NOMO-1 treated with dmso at 0.1 percent for 144 hours (cell line): ENCODE measurements at regions not wholly inside any gene's neighbourhood (a gene's known extent, or its start where the extent isn't known, plus 50 kb on each side); places are given as distances from the start of the nearest gene placed in this dataset.

Source experiments
- DNase-seq: peaks from one replicate; lab custom pipeline; 2025; ENCODE audit not compliant: unreplicated experiment; lab: John Stamatoyannopoulos, UW

- no peak for DNase-seq
These were observed 67.6 kb upstream of the C1GALT1 start for GRCh38 chr7:7114575-7115291.

- DNase-seq = no peak
These were observed 64.3 kb upstream of the C1GALT1 start for GRCh38 chr7:7117935-7118586.

GRCh38 chr7:7118822-7119221 is 63.5 kb upstream of the C1GALT1 start:
- DNase-seq = no peak

- DNase-seq = no peak
These were observed 62.6 kb upstream of the C1GALT1 start for GRCh38 chr7:7119729-7120128.

- DNase-seq = no peak
These were observed 60.3 kb upstream of the C1GALT1 start for GRCh38 chr7:7122033-7122478.

- peak; percentile 3 for DNase-seq
These were observed 59.6 kb upstream of the C1GALT1 start for GRCh38 chr7:7122701-7123281.

- peak; percentile 40 for DNase-seq
These were observed 56.4 kb upstream of the C1GALT1 start for GRCh38 chr7:7125963-7126362.

- no peak for DNase-seq
These were observed 54.6 kb upstream of the C1GALT1 start for GRCh38 chr7:7127773-7128172.

GRCh38 chr7:7129381-7129780 is 53.0 kb upstream of the C1GALT1 start:
- DNase-seq = no peak

- no peak for DNase-seq
These were observed 51.1 kb upstream of the C1GALT1 start for GRCh38 chr7:7131273-7131672.
